A673 (cell line): ENCODE measurements at regions not wholly inside any gene's neighbourhood (a gene's known extent, or its start where the extent isn't known, plus 50 kb on each side); places are given as distances from the start of the nearest gene placed in this dataset.

Experiments
- BruUV-seq: library from RNA; stranded (reverse); fragments of 400-500 nt; replicated peaks from 2 replicates; lab custom pipeline; 2021; lab: Mats Ljungman, UMichigan
- CTCF ChIA-PET: fragments of 300-600 bp; sonication (Branson Sonifier 250); formaldehyde crosslinking; loops from one replicate; lab custom pipeline; 2022; ENCODE audit warnings: antibody characterized with exemption; lab: Charles Lee
- POLR2A ChIA-PET: fragments of 300-600 bp; sonication (Branson Sonifier 250); formaldehyde crosslinking; loops from one replicate; lab custom pipeline; 2022; ENCODE audit warnings: antibody characterized with exemption; ENCODE audit not compliant: low non-redundant PET; lab: Charles Lee
- DNase-seq: peaks from one replicate; pipeline ENCODE4 v3.0.0-alpha.2; 2015; ENCODE audit warnings: low spot score
- H3K27ac ChIP-seq: fragments of 200-600 bp; sonication (generic); 2 replicates; pipeline ENCODE4 v1.5.1; 2016; ENCODE audit warnings: mixed run types, low read depth, mild to moderate bottlenecking, mixed read lengths, antibody characterized with exemption, low read length; ENCODE audit not compliant: poor library complexity, severe bottlenecking
- H3K27me3 ChIP-seq: fragments of 200-600 bp; sonication (generic); replicated peaks from 2 replicates; pipeline ENCODE4 v1.6.1; 2017; ENCODE audit warnings: mixed run types, low read depth, mild to moderate bottlenecking, mixed read lengths, antibody characterized with exemption, low read length; ENCODE audit not compliant: insufficient read depth, poor library complexity
- H3K36me3 ChIP-seq: fragments of 200-600 bp; sonication (generic); 2 replicates; pipeline ENCODE4 v1.6.1; 2016; ENCODE audit warnings: mixed run types, mild to moderate bottlenecking, mixed read lengths, antibody characterized with exemption, low read length; ENCODE audit not compliant: insufficient read depth, poor library complexity, severe bottlenecking
- H3K4me1 ChIP-seq: fragments of 200-600 bp; sonication (generic); 2 replicates; pipeline ENCODE4 v1.6.1; 2017; ENCODE audit warnings: mixed run types, mild to moderate bottlenecking, mixed read lengths, antibody characterized with exemption, low read length; ENCODE audit not compliant: insufficient read depth, poor library complexity, severe bottlenecking
- H3K4me3 ChIP-seq: fragments of 200-600 bp; sonication (generic); 2 replicates; pipeline ENCODE4 v1.5.1; 2016; ENCODE audit warnings: low read depth, mixed run types, mild to moderate bottlenecking, mixed read lengths, low read length; ENCODE audit not compliant: poor library complexity, severe bottlenecking
- H3K9me3 ChIP-seq: fragments of 200-600 bp; sonication (generic); 2 replicates; pipeline ENCODE4 v1.6.1; 2016; ENCODE audit warnings: mixed run types, low read depth, mild to moderate bottlenecking, mixed read lengths, antibody characterized with exemption, low read length; ENCODE audit not compliant: poor library complexity, severe bottlenecking
- EZH2 ChIP-seq: fragments of 200-600 bp; sonication (generic); IDR thresholded peaks from 2 replicates; pipeline ENCODE4 v1.6.1; 2017; ENCODE audit warnings: borderline replicate concordance, low read depth, mild to moderate bottlenecking, mixed read lengths, antibody characterized with exemption, low read length; ENCODE audit not compliant: poor library complexity, severe bottlenecking
- intact Hi-C: fragments of 100-400 bp; cut with micrococcal nuclease; formaldehyde crosslinking; loops from one replicate; pipeline ENCODE4 v1.10.0; 2022; ENCODE audit not compliant: unreplicated experiment
- TF ChIP-seq, protein P1 (sequence below): fragments of 300-800, 200-600 bp; sonication (generic); conservative IDR thresholded peaks from 2 replicates; pipeline ENCODE4 v1.5.1; 2017; ENCODE audit warnings: low read depth, mild to moderate bottlenecking, antibody characterized with exemption, low read length, moderate library complexity, mixed read lengths

DNA sequence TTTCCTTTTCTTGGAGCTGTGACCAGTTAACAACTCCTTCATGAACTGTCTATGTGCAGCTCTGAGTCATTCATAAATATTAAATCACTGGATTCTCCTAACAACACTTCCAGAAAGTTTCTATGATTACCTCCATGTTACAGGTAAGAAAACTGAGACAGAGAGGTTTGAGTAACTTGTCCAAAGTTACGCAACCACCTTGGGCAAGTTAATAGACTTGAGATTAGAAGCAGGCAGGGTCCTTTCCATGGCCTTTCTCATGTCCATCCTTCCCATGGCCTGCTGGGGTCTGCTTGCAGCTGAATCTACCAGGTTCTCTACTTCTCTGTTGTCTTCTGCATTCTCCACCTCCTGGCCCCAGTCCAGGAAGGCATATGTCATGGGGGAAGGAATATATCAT is 648.8 kb upstream of the MKI67 start:
- BruUV-seq: no TSS peak
- no peaks in the 10 kb centered on the region for H3K9me3 ChIP-seq
- no peak for TF ChIP-seq EZH2
- TF ChIP-seq, protein P1, sequence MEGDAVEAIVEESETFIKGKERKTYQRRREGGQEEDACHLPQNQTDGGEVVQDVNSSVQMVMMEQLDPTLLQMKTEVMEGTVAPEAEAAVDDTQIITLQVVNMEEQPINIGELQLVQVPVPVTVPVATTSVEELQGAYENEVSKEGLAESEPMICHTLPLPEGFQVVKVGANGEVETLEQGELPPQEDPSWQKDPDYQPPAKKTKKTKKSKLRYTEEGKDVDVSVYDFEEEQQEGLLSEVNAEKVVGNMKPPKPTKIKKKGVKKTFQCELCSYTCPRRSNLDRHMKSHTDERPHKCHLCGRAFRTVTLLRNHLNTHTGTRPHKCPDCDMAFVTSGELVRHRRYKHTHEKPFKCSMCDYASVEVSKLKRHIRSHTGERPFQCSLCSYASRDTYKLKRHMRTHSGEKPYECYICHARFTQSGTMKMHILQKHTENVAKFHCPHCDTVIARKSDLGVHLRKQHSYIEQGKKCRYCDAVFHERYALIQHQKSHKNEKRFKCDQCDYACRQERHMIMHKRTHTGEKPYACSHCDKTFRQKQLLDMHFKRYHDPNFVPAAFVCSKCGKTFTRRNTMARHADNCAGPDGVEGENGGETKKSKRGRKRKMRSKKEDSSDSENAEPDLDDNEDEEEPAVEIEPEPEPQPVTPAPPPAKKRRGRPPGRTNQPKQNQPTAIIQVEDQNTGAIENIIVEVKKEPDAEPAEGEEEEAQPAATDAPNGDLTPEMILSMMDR: no peak
- ChIA-PET CTCF (no interaction called here), POLR2A (no interaction called here)
- intact Hi-C loops: no loop called here
- H3K27me3 ChIP-seq: no peaks in the 10 kb centered on the region
- H3K4me3 ChIP-seq: no peak overlapping the region
- DNase-seq: no peak
- no peaks in the 10 kb centered on the region for H3K4me1 ChIP-seq
- no peaks in the 10 kb centered on the region for H3K36me3 ChIP-seq
- no peak overlapping the region for H3K27ac ChIP-seq

DNA sequence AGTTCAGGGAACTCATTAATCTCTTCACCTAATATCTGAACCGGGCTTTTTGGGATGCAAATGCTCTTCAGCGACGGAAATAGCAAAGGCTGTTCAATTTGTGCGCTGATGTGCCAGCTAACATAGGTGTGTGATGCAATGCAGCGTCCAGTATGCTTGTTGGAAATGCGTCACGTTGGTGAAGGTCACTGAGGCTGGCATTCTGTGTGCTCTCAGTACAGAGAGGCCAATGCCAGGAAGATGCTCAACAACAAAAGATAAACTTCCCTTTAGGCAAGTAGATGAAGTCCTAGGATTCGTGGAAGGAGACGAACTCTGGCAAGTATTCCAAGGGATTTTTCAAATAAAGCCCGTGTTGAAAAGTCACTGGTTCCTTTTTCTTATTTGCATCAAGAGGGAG is 649.5 kb upstream of the MKI67 start:
- no peaks in the 10 kb centered on the region for H3K4me1 ChIP-seq
- TF ChIP-seq, protein P1: no peak
- TF ChIP-seq EZH2: no peak
- DNase-seq: no peak
- no peaks in the 10 kb centered on the region for H3K36me3 ChIP-seq
- intact Hi-C loops: no loop called here
- BruUV-seq: no TSS peak
- no peaks in the 10 kb centered on the region for H3K27me3 ChIP-seq
- CTCF ChIA-PET: no interaction called here
- H3K9me3 ChIP-seq: no peaks in the 10 kb centered on the region
- POLR2A ChIA-PET: no interaction called here
- no peak overlapping the region for H3K27ac ChIP-seq
- H3K4me3 ChIP-seq: no peak overlapping the region

DNA sequence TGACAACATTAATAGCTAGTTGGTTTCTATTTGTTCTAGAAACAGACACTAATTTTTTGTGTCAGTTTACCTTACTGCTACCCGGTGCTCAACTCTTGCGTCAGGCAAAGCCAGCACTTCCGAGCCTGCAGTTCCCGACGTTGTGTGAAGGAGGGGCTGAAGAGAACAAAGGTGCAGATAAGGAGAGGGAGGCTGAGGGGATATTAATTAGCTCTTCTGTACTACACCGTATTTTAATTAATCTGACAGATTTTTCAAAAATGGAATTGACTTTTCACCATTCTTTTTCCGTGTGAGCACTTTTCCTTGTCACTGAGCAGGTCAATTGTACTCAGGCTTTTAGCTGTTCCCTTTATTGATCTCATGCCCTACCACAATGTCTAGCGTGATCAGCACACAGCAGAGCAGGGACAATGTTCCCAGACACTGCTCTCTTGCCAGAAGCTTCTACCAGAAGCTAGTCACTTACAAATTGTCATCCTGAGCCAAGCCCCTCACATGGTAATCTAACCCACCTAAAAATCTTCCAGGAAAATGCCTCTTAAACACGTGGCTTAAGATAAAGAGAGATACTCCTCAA is 650.5 kb upstream of the MKI67 start:
- H3K27me3 ChIP-seq: no peaks in the 10 kb centered on the region
- ChIA-PET POLR2A (no interaction called here), CTCF (no interaction called here)
- no peak overlapping the region for H3K27ac ChIP-seq
- TF ChIP-seq, protein P1: no peak
- TF ChIP-seq EZH2: no peak
- intact Hi-C loops: no loop called here
- no peaks in the 10 kb centered on the region for H3K9me3 ChIP-seq
- no peak overlapping the region for H3K4me3 ChIP-seq
- DNase-seq: no peak
- BruUV-seq: no TSS peak
- H3K36me3 ChIP-seq: no peaks in the 10 kb centered on the region
- H3K4me1 ChIP-seq: no peaks in the 10 kb centered on the region
